Loucy (cell line): ENCODE measurements at regions not wholly inside any gene's neighbourhood (a gene's known extent, or its start where the extent isn't known, plus 50 kb on each side); places are given as distances from the start of the nearest gene placed in this dataset.

Experiments
- CTCF ChIP-seq: fragments of 200-600 bp; sonication (generic); conservative IDR thresholded peaks from 2 replicates; pipeline ENCODE4 v1.5.1; 2014; ENCODE audit warnings: mild to moderate bottlenecking, antibody characterized with exemption, low read length
- EZH2phosphoT487 ChIP-seq: fragments of 200-600 bp; IDR thresholded peaks from 2 replicates; pipeline ENCODE4 v1.6.1; 2018; ENCODE audit warnings: antibody characterized with exemption, mild to moderate bottlenecking, moderate library complexity, borderline replicate concordance

- TF ChIP-seq CTCF (no peak), EZH2phosphoT487 (no peak)
These were observed 76.8 kb upstream of the ZNF281 start for GRCh38 chr1:200486634-200487033.
